Activated T-helper 1 cell treated with Interleukin-2 at 50 U/mL for 16 hours (primary cell): ENCODE measurements at regions not wholly inside any gene's neighbourhood (a gene's known extent, or its start where the extent isn't known, plus 50 kb on each side); places are given as distances from the start of the nearest gene placed in this dataset.

Experiments used
- DNase-seq: peaks from one replicate; pipeline ENCODE4 v3.0.0-alpha.2; 2020; ENCODE audit warnings: low read depth

DNA sequence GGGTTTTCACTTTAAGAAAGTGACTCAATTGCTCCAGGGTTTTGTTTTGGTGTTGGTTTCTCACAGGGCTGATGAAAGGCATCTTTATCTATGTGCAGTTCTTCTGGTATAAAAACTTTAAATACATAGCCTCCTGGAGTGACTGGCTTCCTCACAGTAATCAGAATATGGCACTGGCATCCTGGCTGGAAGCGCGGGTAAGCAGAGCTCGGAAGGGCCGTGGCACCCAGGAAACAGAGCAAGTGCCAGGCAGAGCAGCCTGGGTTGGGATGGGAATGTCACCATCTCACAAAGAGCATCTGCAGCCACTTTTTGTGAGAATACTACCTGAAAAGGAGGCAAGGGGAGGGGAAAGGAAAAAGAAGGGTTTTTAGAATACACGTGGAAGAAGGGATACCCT is 534.7 kb downstream of the PLCL1 start:
- DNase-seq, result no peak

GRCh38 chr2:198337368-198337767 is 533.0 kb downstream of the PLCL1 start:
- DNase-seq, result no peak

GRCh38 chr2:198328454-198328853 is 524.1 kb downstream of the PLCL1 start:
- DNase-seq, result no peak

GRCh38 chr2:198327526-198327925 is 523.1 kb downstream of the PLCL1 start:
- DNase-seq, result no peak

- DNase-seq, result no peak
Observed at GRCh38 chr2:198326431-198326830, 522.0 kb downstream of the PLCL1 start.

DNA sequence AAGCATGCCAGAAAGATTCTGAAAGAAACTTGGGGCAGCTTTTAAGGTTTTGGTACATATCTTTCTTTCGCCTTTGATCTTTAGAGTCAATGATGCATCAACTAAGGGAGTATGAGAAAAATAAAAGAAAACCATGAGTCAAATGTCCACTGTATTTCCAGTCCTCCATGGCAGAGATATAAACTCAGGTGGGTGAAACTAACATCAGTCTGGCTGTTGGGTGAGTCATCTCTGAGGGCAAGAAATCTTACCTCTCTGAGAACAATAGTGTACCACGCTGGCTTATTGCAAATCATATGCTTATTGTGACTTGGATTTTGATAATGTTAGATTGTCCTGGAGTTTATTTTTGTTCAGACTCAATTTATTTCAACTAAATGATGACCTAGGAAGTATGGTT is 521.0 kb downstream of the PLCL1 start:
- no peak for DNase-seq

DNA sequence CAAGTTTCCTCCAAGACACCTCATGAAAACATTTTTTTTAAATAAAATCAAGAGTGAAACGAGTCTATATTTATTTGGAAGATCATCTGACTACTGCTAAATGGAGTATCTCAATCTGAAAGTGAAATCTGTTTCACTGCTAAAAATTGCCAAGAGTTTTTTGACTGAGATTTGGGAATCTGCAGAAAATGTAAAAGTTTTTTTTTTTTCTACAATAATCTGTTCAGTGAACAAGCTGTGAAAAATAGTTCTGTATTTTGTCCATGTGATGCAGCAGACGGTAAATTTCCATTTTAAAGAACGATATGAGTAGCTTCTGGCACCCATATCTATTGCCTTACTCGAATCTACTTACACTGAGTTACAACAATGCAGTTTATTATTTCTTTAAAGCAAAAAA is 519.7 kb downstream of the PLCL1 start:
- no peak for DNase-seq

DNA sequence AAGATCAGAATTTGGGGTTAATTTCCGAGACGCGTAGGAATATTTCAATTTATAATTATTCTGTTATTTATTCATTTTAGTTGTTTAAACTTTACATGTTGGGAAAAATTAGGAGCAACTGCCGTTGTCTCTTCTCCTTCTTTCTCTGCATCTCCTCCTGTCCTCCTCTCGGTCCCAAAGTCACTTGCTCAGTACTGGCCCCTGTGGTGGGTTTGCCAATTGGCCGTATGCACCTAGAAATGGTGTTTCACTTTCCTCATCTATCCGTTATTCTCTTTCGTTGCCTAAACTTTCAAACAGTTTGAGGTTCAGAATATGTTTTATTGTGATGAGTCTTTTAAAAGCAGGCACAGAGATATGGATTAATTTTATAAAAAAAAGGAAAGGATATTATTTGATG is 517.9 kb downstream of the PLCL1 start:
- no peak for DNase-seq

GRCh38 chr2:198321522-198322088 is 517.2 kb downstream of the PLCL1 start:
- DNase-seq, result no peak

- DNase-seq, result no peak
Observed at GRCh38 chr2:198316852-198317396, 512.5 kb downstream of the PLCL1 start.

DNA sequence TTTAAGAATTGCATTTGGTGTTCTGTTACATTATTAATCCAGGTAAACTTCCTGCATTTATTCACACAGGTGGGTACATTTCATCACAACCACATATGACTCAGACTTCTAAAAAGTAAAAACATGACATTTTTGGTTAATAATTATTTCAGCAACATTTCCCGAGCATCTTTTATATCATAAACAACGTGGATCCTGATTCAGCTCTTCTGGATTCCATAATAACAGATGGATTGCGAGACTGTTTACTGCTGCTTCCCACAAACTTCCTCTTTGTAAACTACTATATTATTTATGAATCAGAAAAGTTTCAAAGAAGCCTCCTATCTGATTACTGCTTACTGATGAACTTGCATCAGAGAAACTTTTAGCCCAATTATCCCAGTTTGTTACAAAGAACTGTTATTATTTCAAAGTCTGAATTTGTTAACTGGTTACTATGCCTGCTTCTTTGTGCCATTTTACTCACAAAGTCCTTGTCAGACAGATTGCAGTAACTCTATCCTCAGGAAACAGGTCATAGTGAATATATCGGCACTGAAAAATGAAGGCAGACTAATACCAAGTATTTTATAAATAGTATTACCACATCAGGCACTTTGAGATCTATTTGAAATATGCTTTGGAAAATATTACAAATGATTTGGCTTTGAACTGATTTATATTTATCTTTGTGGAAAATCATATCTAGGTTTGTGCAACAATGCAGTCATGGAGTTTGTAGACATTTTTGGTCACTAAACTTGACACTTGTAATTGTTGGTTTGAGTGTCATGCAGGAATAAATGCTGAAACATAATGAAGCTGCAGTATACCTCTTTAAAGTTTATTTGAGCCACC is 511.6 kb downstream of the PLCL1 start:
- DNase-seq, result no peak

GRCh38 chr2:198314559-198315153 is 510.3 kb downstream of the PLCL1 start:
- DNase-seq, result no peak

DNA sequence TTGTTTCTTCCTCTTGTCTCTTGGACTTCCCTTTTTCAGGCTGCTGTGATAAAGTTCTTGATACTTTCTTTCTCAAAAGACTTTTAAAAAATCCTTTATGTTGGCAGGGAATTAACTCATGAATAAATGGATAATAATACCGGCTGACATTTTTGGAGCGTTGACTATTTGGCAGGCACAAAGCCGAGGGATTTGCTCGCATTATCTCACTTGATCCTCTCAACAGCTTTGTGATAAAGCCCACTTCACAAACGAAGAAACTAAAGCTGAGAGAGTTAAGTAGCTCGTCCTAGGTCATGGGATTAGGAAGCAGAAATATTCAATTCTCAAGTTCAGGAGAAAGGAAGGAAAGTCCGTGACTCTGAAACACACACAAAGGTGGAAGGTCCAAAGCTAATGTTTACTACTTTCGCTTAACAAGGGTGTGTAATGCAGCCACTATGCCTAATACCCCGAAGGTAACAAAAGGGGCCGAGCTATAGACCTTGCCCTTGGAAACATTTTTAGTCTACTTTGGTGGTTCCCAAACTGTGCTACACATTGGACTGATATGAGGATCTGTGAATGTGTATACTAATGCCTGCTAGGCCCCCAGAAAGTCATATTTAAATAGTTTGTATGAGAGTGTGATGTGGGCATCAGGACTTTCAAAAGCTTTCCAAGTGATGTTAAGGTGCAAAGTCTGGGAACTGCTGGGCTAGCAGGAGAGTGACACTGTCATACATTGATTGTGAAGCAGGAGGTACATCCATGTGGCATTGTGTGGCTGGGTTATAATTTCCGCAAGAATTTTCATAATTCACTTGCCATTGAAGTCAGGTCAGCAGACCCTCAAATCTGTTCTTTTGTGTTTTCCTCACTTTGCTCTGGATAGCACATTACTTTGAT is 508.4 kb downstream of the PLCL1 start:
- DNase-seq, result no peak

DNA sequence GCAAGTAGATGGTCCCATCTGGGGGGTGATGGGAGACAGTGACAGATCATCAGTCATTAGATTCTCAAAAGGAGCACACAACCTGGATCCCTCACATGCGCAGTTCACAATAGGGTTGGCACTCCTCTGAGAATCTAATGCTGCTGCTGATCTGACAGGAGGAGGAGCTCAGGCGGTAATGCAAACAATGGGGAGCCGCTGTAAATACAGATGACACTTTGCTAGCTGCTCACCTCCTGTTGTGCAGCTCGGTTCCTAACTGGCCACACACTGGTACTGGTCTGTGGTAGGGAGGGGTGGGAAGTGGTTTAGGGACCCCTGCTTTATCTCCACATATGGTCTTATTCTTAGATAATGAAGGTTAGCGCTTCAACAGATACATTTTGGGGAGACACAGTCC is 506.6 kb downstream of the PLCL1 start:
- DNase-seq, result no peak

GRCh38 chr2:198309673-198310280 is 505.4 kb downstream of the PLCL1 start:
- DNase-seq, result peak; percentile 20

- no peak for DNase-seq
Observed at GRCh38 chr2:198309081-198309480, 504.7 kb downstream of the PLCL1 start.

- DNase-seq, result no peak
Observed at GRCh38 chr2:198308368-198308767, 504.0 kb downstream of the PLCL1 start.

- DNase-seq, result no peak
Observed at GRCh38 chr2:198307093-198307492, 502.7 kb downstream of the PLCL1 start.

DNA sequence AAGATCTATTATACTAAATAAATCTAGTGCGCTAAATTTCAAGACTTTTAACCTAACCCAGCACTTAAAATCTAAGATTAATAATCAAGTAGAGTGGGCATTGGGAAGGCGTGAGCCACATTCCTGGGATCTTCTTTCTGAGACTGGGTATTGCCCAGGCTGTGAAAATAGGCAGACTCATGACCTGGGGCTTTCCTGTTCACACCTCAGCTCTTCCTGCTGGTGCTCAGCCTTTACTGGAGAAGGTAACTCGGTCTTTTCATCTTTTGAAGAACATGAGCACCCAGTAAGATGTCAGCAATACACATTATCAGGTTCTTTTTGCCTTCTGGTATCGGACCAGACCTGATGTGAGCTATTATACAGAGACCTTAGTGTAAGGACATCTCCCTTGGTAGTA is 500.5 kb downstream of the PLCL1 start:
- no peak for DNase-seq

GRCh38 chr2:198297350-198297749 is 493.0 kb downstream of the PLCL1 start:
- no peak for DNase-seq

DNA sequence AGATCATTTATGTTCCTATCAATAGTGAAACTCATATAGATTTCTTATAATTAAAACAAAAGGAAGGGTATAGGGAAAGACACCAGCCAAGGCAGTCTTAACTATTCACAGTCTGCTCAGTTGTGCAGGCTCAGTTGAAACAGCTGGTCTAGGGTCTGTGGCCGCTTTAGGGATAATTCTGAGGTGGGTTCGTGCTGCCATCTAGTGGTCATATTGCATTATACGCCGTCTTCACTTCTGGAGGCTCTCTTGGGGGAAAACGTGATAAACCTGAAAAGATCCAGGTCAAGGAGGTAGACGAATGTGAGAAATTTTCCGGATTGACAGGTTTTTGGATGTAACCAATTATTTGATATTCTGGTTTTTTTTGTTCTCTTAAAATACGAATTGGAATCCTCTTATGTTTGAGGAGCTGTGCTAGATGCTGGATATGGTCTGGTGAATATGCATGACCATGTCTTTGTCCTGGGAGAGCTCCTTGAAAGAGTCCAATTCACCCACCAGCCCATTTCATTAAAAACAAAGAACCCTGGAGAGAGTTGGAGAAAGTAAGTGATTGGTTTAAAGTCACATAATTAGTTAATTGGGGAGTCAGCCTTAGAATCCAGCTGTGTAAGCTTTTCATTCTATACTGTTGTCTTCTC is 492.4 kb downstream of the PLCL1 start:
- peak; percentile 28 for DNase-seq
